Activated CD4-positive, alpha-beta T cell treated with anti-CD3 and anti-CD28 coated beads, Interleukin-10, Interleukin-2, amounts not matched to agents 100 ng/mL and 50 ng/mL, durations not matched to agents 16 hours and 8 hours (primary cell): ENCODE measurements at regions not wholly inside any gene's neighbourhood (a gene's known extent, or its start where the extent isn't known, plus 50 kb on each side); places are given as distances from the start of the nearest gene placed in this dataset.
"Not testable (repeated sequence)": the region's sequence is repeated elsewhere in the genome, so short reads cannot be mapped to it uniquely, and the experiment has no call there.

Experiments used
- DNase-seq: peaks from one replicate; pipeline ENCODE4 v3.0.0-alpha.2; 2020

DNA sequence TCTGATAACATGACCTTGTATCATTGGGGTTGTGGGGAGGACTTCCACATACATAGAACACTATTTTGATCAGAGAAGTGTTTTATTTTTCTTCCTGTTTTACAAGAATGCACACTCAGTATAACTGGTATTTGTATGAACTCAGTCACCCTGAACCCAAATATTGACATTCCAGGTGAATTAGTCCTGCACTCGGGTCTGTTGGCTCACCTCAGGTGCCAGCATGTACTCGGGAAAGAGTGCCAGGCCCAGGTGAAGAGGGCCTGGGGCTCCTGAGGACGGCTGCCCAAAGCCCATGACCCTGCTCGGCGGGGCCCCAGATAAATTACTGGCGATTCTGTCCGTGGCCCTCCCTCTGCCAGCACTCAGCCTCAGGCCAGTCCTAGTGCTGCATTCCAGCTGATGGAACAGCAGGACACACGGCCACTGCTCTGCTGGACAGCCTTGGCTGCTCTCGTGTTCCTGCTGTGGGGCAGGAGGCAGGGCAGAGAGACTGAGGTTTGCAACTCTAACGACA, 75.4 kb upstream of the TMPRSS2 start:
- DNase-seq = no peak

DNA sequence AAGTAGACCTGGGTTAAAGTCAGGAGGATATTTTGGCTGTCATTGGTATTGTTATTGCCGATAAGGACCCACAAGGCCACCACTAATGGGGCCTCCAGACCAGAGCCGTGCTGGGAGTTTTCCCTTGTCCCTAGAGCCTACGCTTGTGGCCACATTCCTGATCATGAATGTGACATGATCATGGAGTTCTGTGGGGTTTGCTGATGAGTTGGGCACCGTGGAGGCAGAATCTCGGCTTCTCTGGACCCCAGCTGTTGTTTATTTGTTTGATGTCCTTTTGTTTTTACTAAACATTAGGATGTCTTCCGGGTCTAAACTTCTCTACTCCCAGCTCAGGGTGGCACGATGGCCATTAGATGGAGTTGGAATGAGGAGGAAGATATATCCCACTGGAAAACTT, 74.9 kb upstream of the TMPRSS2 start:
- no peak for DNase-seq

DNA sequence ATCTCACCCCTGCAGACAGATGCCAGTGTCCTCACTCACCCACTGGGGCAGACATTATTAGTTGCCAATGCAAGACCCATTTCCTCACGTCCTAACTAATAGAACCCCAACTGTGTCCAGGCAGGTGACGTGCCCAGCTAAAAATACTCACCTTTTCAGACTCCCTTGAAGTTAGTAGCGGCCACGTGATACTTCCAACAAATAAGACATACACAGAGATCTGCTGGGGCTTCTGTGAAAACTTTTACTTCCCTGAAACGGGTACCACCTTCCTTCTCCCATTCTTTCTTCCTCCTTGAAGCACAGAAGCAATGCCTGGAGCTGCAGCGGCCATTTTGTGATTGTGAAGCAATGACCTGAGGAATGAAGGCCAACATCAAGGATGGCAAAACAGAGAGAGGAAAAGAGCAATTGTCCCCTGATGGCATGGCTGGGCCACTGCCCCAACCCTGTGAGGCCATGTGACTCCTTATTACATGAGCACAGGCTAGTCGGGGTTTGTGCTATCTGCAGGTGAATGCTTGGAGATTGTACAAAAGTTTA, 74.4 kb upstream of the TMPRSS2 start:
- no peak for DNase-seq

DNA sequence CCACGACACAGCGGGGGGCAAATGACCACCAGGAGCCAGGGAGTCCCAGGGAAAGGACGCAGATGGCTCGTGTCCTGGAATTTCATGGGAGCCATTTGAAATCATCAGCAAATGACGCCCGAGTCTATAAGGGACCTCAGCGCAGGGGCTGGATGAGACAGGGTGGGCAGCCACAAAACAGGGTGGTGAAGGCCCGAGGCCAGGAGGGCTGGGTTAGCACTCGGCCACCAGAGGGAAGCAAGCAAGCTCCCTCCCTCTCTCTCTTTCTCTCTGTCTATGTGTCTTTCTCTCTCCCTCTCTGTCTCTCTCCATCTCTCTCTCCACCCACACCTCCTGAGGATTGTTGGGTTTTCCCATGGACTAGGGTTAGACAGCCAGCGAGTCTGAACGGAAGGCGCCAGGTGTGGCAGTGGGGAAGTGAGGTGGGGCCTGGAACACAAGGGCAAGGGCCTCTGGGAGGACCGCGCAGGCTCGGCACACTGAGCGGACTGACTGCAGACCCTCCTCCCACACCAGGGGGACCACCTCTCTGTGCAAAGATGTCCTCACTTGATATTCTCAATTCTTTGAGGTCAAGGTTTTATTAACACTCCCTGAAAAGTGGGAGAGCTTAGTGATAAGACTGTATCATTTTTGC, 73.8 kb upstream of the TMPRSS2 start:
- DNase-seq = no peak

DNA sequence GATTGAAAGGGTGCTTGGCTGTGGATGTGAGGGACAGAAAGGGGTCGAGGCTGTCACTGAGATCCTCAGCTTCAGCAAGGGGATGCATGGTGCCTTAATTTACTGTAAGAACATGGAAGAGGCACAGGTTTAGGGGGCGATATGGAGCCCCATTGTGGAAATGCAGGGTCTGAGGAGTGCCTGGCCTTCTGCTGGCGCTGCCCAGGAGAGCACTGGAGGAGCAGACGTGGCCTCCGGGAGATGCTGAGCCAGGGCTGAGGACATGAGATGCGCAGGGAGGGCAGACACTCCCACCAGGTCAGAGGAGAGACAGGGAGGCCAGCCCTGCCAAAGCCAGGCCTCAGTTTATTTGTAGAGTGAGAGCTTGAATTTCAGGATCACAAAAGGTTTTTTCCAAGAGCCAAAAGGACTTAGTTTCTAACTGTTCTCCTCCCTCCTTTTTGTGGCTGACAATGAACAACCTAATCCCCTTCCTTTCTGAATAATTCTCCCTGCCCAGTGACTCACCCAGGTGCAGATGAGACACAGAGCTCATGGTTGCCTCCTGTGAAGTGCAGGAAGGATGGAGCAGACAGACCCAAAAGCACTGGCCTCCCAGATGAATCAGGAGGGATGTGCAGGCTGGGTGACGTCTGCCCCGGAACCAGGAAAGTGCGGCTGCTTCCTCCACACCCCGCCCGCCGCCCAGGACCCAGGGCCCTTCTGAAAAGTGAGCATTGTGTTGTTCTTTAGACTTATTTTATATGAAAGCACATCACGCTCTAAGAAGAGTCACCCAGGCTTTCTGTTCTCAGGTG, 73.0 kb upstream of the TMPRSS2 start:
- no peak for DNase-seq

DNA sequence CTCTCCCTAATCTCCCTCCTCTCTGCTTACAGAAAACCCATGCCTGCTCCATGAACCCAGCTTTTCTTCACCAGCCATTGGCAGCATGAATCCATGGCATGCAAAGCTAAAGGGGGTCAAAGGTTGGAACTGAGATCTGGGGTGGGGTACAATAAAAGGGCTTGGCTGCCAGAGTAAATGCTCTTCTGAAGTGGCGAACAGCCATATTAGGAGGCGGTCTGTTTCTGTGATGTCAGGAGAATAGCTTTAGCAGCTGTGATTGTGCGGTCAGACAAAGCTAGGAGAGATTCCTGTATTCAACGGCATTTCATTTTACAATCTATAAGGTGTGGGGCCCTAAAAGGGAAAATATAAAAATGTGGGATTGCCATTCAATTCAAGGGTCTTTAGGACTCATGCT, 71.7 kb upstream of the TMPRSS2 start:
- DNase-seq = no peak

DNA sequence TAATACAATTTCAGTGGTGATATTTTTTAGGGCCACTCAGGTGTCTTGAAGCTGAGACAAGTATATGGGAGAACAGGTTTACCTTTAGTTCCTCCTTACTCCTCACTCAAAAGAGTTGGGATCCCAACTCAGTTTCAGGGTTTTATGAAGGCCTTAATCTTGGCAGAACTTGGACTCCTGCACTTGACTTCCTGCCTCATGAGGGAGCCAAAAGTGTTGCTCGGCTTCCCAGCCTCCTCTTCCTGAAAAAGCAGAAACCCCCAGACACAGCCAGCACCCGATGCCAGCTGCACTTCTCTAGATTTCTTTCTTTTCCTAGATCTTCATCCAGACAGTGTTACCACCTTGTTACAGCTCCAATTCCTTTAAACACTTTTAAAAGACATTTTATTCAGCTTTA, 70.8 kb upstream of the TMPRSS2 start:
- DNase-seq = no peak

DNA sequence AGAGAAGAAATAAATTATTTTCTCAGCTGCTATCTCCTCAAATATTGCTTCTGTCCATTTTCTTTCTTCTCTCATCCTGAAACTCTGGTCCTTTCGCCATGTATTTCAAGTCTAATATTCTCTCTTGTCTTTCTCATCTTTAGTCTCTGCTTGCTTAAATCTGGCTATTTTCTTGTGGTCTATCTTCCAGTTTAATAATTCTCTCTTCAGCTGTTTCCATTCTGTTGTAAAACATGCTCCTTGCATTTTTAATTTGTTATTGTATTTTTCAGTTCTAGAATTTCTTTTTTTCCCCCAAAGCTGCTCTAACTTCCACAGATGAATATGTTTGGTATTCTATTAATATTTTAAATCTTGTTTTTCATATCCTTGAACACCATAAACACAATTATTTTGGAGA, 70.1 kb upstream of the TMPRSS2 start:
- no peak for DNase-seq

DNA sequence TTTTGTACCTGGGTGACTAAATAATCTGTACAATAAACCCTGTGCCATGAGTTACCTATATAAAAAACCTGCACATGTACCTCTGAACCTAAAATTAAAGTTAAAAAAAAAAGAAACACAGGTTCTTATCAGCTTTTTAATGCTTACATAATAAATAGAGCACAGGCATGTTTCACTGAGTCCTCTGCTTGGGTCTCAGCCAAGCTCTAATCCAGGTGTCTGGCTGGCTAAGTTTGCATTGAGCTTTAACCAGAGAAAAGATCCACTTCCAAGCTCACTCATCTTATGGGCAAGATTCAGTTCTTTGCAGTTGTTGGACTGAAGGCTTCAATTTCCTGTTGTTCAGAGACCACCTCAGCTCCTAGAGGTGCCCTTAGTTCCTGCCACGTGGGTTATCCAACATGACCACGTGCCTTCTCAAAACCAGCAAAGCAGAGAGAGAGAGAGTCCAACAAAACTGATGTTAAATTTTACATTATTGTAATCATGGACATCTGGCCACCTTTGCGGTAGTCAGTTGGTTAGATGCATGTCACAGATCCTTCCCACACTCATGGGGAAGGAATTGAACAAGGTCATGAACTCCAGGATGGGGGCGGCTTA, 68.2 kb upstream of the TMPRSS2 start:
- no peak for DNase-seq

DNA sequence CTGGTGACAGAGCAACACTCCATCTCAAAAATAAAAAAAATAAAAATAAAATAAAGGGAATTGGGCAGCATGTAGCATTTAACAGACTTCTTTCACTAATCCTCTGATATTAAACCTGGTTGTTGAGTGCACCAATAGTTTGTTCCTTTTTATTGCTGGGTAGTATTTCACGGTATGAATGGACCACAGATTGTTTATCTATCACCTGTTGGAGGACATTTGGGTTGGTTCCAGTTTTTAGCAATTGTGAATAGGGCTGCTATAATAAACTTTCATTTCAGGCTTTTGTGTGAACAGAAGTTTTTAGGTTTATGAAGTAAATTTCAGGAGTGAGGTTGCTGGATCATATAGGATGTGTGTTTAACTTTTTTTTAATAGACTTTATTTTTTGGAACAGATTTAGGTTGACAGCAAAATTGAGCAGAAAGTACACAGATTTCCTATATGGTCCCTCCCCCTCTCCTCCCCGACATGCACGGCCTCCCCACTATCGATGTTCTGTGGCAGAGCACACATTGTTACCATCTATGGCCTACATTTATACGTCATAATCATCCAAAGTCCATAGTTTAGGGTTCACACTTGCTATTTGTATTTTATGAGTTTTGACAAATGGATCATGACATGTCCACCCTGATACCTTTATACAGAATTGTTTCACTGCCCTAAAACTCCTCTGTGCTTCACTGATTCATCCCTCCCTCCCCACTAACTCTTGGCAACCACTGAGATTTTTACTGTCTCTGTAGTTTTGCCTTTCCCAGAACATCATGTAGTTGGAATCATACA, 66.1 kb upstream of the TMPRSS2 start:
- DNase-seq = no peak

DNA sequence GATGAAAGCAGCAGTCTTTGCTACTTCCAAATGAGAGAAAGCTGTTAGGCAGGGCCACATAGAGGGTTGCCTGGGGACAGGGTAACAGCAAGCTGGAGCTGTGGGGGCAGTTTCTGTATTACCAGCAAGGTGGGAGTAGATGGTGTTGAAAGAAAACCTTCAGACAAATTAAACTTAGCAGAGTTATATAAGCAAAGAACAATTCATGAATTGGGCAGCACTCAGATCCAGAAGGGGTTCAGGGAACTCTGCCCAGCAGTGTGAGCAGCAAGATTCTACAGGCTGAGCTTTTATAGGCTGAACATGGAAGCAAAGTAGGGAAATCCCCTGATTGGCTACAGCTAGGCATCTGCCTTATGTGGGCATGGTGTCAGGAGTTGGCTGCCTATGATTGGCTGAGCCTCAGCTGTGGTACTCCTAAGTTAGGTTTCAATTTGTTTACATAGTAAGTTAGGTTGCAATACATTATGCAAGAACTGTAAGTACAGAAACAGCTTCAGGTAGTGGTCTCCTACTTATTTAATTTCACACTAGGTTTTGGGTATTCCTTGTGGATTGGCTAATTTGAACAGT, 64.1 kb upstream of the TMPRSS2 start:
- no peak for DNase-seq

DNA sequence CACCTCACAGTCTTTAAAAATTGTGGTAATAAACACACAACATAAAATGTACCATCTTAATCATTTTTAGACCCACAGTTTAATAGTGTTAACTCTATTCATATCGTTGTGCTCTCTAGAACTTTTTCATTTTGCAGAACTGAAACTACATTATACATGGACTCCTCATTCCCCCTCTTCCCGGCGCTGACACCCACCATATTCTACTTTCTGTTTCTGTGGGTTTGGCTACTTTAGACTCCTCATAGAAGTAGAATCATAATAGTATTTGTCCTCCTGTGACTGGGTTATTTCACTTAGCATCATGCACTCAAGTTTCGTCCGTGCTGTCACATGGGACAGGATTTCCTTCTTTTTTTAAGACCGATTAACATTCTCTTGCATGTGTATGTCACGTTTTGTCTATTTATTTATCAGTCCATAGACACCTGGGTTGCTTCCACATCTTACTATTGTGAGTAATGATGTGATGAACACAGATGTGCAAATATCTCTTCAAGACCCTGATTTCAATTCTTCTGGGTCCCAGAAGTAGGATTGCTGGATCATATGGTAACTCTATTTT, 62.9 kb upstream of the TMPRSS2 start:
- no peak for DNase-seq

DNA sequence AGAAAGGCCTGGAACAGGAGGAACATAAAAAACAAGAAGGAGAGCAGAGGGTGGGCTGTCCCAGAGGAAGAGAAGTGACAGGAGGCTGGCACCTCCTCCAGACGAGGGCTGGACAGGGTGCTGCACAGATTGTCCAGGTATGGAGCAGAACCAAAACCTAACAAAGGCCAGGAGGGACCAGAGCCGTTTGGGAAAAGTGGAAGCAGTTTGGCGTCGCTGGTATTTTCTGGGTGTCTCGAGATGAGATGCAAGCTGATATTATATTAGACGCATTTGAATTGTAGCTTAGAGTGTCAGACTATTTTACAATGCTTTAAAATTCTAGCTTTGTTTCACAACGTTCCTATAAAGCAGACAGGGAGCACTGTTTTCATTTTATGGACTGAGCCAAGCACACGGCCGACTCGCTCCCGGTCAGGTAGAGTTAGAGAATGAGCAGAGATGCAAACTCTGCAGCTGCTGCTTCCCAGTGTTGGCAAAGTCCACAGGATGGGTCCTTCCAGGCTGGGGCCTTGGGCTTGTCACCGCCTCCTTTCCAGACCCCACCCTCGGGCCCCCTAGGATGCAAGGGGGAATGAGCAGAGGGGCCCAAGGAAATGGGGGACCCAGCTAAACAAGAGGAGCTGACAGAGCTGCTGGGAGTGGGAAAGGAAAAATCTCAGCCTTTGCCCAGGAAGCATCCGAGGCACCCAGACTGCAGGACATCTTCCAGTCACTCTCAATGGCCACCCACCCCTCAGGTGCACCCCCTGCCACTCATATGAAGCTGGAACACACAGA, 60.8 kb upstream of the TMPRSS2 start:
- no peak for DNase-seq

DNA sequence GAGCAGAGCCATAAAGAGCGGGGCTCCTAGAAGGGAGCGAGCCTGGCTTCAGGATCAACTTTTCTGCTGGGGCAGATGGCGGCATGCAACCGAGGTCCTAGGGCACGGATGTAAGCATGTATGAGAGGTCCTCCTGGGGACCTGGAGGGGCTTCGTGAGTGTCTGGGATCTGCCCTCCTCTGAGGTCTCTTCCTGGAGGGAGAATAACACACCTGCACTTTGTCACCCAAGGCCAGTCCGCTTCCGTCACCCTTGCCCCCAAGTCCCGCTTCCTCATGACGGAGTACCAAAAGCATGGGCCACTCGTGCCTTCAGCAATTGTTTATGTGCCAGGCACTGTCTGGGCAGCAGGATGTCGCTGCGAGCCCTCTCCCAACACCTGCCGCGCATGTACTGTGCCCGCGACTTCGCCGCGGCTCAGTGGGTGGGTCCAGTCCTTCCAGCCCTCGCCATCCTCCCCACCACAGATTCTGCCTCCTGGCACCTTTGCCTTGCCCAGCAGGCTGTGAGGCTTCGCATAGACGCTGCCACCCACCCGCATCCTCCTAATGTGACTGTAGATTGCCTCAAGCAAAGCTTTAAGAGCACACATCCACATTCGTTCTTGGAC, 60.0 kb upstream of the TMPRSS2 start:
- DNase-seq = no peak

DNA sequence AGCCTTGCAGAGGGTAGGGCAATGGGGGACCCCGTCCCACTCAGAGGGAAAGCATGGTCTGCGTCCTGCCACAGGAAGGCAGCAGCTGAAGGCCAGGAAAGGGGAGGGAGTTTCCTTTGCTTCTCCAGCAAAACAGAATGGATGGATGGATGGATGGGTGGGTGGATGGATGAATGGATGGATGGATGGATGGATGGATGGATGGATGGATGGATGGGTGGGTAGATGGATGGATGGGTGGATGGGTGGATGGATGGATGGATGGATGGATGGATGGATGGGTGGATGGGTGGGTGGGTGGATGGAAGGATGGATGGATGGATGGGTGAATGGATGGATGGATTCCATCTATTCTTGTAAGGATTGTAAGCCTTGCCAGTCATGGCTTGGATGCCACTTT, 59.3 kb upstream of the TMPRSS2 start:
- DNase-seq = not testable (repeated sequence)

DNA sequence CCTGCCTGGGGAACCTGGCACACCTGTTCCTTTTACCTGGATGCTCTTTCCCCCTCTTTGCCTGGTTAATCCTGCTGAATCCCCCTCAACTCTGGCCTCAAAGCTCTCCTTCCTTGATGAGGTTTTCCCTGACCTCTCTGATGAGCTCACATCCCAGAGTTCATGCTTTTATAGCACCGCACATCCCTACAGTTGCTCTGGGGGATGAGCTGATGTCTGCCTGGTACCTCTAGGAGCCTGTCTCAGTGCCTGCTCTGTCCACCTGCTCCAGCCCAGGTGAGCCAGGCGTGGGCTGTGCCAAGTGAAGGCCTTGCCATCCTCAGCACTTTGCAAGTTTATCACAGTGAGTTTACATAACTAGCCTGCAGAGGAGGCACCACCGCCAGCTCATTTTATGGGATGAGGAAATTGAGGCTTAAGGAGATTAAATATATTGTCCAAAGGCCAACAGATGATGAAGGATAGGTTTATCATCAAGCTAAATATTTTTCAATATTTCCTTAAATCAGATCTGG, 58.6 kb upstream of the TMPRSS2 start:
- no peak for DNase-seq

DNA sequence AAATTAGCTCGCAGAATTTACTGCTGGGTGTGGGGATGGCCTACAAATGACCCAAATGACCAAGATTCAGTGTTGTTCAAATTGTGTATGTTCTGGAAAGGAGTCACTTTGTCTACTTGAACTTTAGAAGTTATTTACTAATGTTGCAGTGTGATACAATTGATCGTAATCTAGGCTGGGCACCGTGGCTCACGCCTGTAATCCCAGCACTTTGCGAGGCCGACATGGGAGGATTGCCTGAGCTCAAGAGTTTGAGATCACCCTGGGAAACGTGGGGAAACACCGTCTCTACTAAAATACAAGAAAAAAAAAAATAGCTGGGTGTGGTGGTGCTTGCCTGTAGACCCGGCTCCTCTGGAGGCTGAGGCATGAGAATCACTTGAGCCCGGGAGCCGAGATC, 57.6 kb upstream of the TMPRSS2 start:
- DNase-seq = no peak

DNA sequence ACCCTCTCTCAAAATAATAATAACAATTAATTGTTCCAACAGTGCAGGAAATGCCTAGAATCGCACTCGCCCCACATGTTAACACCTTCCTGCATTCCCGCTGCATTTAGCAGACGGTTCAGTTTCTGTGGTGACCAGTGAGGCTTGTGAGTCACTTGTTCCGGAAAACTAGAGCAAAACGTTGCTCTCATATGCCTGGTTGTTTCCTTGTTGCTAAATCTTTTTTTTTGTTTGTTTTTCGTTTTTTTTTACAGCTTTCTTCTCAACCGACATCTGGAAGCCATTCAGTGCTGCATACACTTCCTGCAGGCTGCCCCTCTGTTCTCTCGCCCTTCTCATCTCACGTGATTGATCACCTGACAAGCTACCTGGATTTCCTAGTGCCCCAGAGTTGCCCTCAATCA, 56.9 kb upstream of the TMPRSS2 start:
- DNase-seq = peak; percentile 77

DNA sequence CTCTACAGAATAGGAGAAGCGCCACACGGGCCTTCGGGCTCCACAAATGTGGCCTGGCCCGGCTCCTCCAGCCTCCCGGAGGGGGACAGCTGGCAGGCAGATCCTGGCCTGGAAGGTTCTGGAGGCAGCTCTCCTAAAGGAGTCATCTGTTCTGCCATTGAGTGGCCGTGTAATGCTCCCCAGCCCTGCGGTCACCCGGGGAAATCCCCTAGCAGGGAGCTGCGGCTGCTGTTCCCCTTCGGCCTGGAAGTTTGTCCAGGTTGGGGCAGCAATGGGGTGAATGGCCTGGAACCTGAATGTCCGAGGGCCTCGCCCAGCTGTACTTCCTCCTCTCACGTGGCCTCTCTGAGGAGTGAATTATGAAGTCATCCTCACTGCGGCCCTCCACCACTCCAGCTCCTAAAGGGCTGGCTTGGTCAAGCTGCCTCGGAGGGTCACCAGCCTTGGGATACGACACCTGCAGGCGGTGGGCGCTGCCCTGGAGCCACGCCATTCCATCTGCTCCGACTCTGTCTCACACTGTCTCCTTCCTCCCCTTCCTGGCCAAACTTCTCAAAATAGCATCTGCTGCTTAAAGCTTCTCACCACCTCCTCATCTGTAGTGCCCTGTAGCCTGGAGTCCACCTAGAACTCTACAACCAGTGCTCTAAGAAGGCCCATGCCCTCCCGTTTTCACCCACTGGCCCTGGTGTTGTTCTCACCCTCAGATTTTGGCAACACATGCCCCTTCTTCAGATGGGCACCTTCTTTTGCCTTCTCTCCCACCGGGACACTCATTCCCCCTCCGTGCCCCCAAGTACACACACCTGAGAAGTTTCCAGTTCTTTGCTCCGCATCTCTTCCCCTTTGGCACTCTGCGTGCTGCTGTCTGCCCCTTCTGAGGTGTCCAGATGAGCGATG, 54.4 kb upstream of the TMPRSS2 start:
- no peak for DNase-seq

DNA sequence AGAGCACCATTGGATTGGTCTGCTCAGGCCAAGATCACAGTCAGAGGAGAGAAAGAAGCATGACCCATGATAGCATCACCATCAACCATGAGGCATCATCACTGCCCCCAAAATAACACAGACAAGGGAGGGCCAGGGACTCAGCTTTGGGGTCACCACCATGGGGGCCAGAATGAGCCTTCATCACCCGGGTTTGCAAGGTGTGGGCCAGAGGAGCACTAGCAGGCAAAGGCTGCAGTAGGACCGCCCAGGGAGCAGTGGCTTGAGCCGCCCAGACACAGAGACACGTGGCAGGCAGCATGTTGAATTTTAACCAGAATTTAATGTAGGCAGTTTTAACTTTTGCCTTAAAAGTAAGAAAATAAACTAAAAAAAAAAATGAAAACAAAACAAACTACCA, 53.7 kb upstream of the TMPRSS2 start:
- DNase-seq = no peak
